ENCODE measurements at regions not wholly inside any gene's neighbourhood (a gene's known extent, or its start where the extent isn't known, plus 50 kb on each side); places are given as distances from the start of the nearest gene placed in this dataset.

- no peak for TF ChIP-seq JUN (CRISPR knock-in tag; IDR thresholded peaks at IDR 0.05)
- TF ChIP-seq STAT6 (CRISPR knock-in tag; conservative IDR thresholded peaks at IDR 0.05; ENCODE audit: low read depth) = no peak
- no peak for TF ChIP-seq ZNF232 (CRISPR knock-in tag; IDR thresholded peaks at IDR 0.05)
- TF ChIP-seq CTCF (IDR thresholded peaks at IDR 0.05) = no peak
- TF ChIP-seq USF2 (CRISPR knock-in tag; IDR thresholded peaks at IDR 0.05) = no peak
- TF ChIP-seq SMAD3 (CRISPR knock-in tag; IDR thresholded peaks at IDR 0.05; ENCODE audit: borderline replicate concordance) = no peak
Observed at GRCh38 chr10:22774102-22774501, 59.7 kb upstream of the PIP4K2A start.
